HFF-Myc (cell line): ENCODE measurements at regions not wholly inside any gene's neighbourhood (a gene's known extent, or its start where the extent isn't known, plus 50 kb on each side); places are given as distances from the start of the nearest gene placed in this dataset.
A peak's percentile ranks its signal among the peaks of the same experiment; 100 is the strongest.

Source experiments
- DNase-seq: peaks from one replicate; pipeline ENCODE4 v3.0.0-alpha.2; 2011; ENCODE audit warnings: low read depth; ENCODE audit errors: extremely low read depth
- H3K4me3 ChIP-seq: replicated peaks from 2 replicates; pipeline ENCODE4 v1.5.1; 2011; ENCODE audit warnings: low read depth, mild to moderate bottlenecking, control low read depth, low read length
- CTCF ChIP-seq: IDR thresholded peaks from 2 replicates; pipeline ENCODE4 v1.5.1; 2012; ENCODE audit warnings: mild to moderate bottlenecking, low read depth, low read length, control low read depth; ENCODE audit errors: missing control alignments

GRCh38 chr18:39825485-39826150 lies 2129.4 kb upstream of the PIK3C3 start:
- no peak for DNase-seq
- no peak overlapping the region for H3K4me3 ChIP-seq
- TF ChIP-seq CTCF: no peak

- TF ChIP-seq CTCF: no peak
- H3K4me3 ChIP-seq: no peak overlapping the region
- DNase-seq: peak; percentile 21
Measured at GRCh38 chr18:39806525-39806924, 2148.5 kb upstream of the PIK3C3 start.

- TF ChIP-seq CTCF: no peak
- H3K4me3 ChIP-seq: no peak overlapping the region
- no peak for DNase-seq
Measured at GRCh38 chr18:39805218-39805617, 2149.8 kb upstream of the PIK3C3 start.

- TF ChIP-seq CTCF: no peak
- H3K4me3 ChIP-seq: no peak overlapping the region
- no peak for DNase-seq
Measured at GRCh38 chr18:39802648-39803229, 2152.3 kb upstream of the PIK3C3 start.

GRCh38 chr18:39801848-39802247 lies 2153.2 kb upstream of the PIK3C3 start:
- no peak overlapping the region for H3K4me3 ChIP-seq
- DNase-seq: no peak
- no peak for TF ChIP-seq CTCF

GRCh38 chr18:39801010-39801409 lies 2154.0 kb upstream of the PIK3C3 start:
- DNase-seq: no peak
- no peak for TF ChIP-seq CTCF
- no peak overlapping the region for H3K4me3 ChIP-seq
